ENCODE measurements at regions not wholly inside any gene's neighbourhood (a gene's known extent, or its start where the extent isn't known, plus 50 kb on each side); places are given as distances from the start of the nearest gene placed in this dataset.

DNA sequence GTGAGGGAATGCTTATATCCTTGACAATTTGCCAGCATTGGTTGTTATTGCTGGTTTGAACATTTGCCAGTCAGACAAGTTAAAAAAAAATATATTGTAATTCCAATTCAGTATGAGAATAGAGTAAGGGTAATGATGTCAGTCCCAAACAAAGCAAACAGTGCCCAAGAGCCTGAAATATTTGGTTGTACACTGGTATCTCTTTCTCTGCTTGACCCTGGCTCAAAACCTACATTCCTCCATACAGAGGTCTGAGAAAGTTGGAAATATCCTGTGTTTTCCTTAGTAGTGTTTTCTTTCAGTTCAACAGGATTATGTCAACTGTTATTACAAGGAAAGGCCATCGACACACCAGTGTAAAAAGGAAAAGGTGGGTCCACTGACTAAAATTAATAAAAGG lies 145.6 kb downstream of the MRPL39 start:
- Histone ChIP-seq H3K4me3 (ENCODE audit: insufficient read depth, low read length) (no peak overlapping the region), H3K4me1 (ENCODE audit: insufficient read depth, low read length) (peaks cover 3% of the 10 kb centered on the region), H4K20me1 (ENCODE audit: insufficient read depth, low read length) (no peaks in the 10 kb centered on the region), H3K4me2 (ENCODE audit: insufficient read depth, low read length) (no peak overlapping the region), H2AFZ (ENCODE audit: low read length) (no peak overlapping the region), H3K9me3 (ENCODE audit: low read depth, low read length) (no peaks in the 10 kb centered on the region), H3K27ac (ENCODE audit: low read depth, low read length) (no peak overlapping the region), H3K79me2 (ENCODE audit: insufficient read depth, low read length) (no peaks in the 10 kb centered on the region), H3K27me3 (ENCODE audit: insufficient read depth, low read length) (no peaks in the 10 kb centered on the region), H3K36me3 (ENCODE audit: insufficient read depth, low read length) (no peaks in the 10 kb centered on the region)
- TF ChIP-seq, protein P1, sequence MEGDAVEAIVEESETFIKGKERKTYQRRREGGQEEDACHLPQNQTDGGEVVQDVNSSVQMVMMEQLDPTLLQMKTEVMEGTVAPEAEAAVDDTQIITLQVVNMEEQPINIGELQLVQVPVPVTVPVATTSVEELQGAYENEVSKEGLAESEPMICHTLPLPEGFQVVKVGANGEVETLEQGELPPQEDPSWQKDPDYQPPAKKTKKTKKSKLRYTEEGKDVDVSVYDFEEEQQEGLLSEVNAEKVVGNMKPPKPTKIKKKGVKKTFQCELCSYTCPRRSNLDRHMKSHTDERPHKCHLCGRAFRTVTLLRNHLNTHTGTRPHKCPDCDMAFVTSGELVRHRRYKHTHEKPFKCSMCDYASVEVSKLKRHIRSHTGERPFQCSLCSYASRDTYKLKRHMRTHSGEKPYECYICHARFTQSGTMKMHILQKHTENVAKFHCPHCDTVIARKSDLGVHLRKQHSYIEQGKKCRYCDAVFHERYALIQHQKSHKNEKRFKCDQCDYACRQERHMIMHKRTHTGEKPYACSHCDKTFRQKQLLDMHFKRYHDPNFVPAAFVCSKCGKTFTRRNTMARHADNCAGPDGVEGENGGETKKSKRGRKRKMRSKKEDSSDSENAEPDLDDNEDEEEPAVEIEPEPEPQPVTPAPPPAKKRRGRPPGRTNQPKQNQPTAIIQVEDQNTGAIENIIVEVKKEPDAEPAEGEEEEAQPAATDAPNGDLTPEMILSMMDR (IDR thresholded peaks at IDR 0.05; ENCODE audit: extremely low read depth, low read depth, low read length) = no peak
- no peak for DNase-seq (ENCODE audit: insufficient read length, low spot score, missing footprints)

DNA sequence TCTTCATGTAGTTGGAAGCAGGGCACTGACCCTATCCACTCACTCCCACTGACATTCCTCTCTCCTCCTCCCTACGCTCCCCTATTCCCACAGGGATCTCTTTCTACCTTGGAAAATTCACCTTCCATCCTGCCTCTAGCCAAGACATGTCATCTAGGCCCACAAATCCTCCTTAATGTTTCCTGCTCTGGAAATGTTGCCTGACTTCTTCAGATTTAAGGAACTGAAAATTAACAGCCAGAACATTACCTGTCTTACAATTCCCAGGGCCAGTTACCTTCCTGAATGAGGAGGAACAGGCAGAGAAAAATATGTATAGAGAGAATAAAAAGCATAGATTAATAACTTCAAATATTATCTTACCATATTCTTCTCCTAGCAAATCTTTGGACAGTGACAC lies 147.3 kb downstream of the MRPL39 start:
- no peaks in the 10 kb centered on the region for H3K27me3 ChIP-seq (ENCODE audit: insufficient read depth, low read length)
- H3K79me2 ChIP-seq (ENCODE audit: insufficient read depth, low read length) = no peaks in the 10 kb centered on the region
- H3K27ac ChIP-seq (ENCODE audit: low read depth, low read length) = no peak overlapping the region
- TF ChIP-seq, protein P1 (IDR thresholded peaks at IDR 0.05; ENCODE audit: extremely low read depth, low read depth, low read length) = no peak
- no peaks in the 10 kb centered on the region for H3K9me3 ChIP-seq (ENCODE audit: low read depth, low read length)
- peaks cover 5% of the 10 kb centered on the region for H3K4me1 ChIP-seq (ENCODE audit: insufficient read depth, low read length)
- DNase-seq (ENCODE audit: insufficient read length, low spot score, missing footprints) = no peak
- no peak overlapping the region for H3K4me2 ChIP-seq (ENCODE audit: insufficient read depth, low read length)
- H2AFZ ChIP-seq (ENCODE audit: low read length) = no peak overlapping the region
- no peaks in the 10 kb centered on the region for H3K36me3 ChIP-seq (ENCODE audit: insufficient read depth, low read length)
- H3K4me3 ChIP-seq (ENCODE audit: insufficient read depth, low read length) = no peak overlapping the region
- no peaks in the 10 kb centered on the region for H4K20me1 ChIP-seq (ENCODE audit: insufficient read depth, low read length)

DNA sequence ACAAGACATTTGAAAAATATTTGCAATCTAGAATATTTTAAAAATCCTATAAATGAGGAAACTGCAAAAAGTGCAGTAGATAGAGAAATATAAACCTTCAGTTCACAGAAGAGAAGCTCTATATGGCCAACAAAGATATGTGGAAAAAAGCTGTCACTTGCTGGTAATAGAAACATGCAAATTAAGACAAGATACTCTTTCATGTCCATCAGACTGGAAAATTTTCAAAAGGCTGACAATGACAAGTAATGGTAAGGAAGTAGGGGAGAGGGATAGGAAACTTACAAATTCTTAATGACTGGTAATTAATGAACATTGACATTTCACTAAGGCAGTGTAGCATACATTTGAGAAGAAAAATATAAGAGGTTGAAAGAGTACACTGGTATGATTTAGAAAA lies 147.9 kb downstream of the MRPL39 start:
- H3K4me3 ChIP-seq (ENCODE audit: insufficient read depth, low read length) = no peak overlapping the region
- TF ChIP-seq, protein P1 (IDR thresholded peaks at IDR 0.05; ENCODE audit: extremely low read depth, low read depth, low read length) = no peak
- no peaks in the 10 kb centered on the region for H3K36me3 ChIP-seq (ENCODE audit: insufficient read depth, low read length)
- H2AFZ ChIP-seq (ENCODE audit: low read length) = no peak overlapping the region
- no peaks in the 10 kb centered on the region for H4K20me1 ChIP-seq (ENCODE audit: insufficient read depth, low read length)
- H3K27ac ChIP-seq (ENCODE audit: low read depth, low read length) = no peak overlapping the region
- no peaks in the 10 kb centered on the region for H3K9me3 ChIP-seq (ENCODE audit: low read depth, low read length)
- no peaks in the 10 kb centered on the region for H3K79me2 ChIP-seq (ENCODE audit: insufficient read depth, low read length)
- H3K4me2 ChIP-seq (ENCODE audit: insufficient read depth, low read length) = no peak overlapping the region
- H3K4me1 ChIP-seq (ENCODE audit: insufficient read depth, low read length) = peaks cover 5% of the 10 kb centered on the region
- DNase-seq (ENCODE audit: insufficient read length, low spot score, missing footprints) = no peak
- H3K27me3 ChIP-seq (ENCODE audit: insufficient read depth, low read length) = no peaks in the 10 kb centered on the region

DNA sequence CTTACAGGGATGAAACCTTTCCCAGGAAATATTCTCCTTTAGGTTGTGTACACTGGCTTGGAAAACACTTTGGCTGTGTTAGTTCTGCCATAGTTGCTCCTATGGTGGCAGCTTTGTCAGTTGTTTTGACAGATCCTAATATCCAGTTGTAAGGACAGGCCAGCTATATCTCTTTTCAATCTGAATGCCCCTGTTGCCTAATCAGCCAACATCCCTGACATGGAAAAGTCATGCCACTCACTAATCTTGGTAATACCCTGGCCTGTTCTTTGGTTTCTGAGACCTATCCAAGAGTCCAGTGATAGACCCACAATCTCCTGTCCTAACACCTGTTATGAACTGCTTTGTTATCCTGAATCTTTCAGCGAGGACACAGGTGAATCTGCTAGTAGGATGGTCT lies 148.8 kb downstream of the MRPL39 start:
- TF ChIP-seq, protein P1 (IDR thresholded peaks at IDR 0.05; ENCODE audit: extremely low read depth, low read depth, low read length) = no peak
- no peak overlapping the region for H3K4me3 ChIP-seq (ENCODE audit: insufficient read depth, low read length)
- no peak overlapping the region for H3K27ac ChIP-seq (ENCODE audit: low read depth, low read length)
- no peak overlapping the region for H3K4me2 ChIP-seq (ENCODE audit: insufficient read depth, low read length)
- no peaks in the 10 kb centered on the region for H4K20me1 ChIP-seq (ENCODE audit: insufficient read depth, low read length)
- peaks cover 9% of the 10 kb centered on the region for H3K4me1 ChIP-seq (ENCODE audit: insufficient read depth, low read length)
- no peak for DNase-seq (ENCODE audit: insufficient read length, low spot score, missing footprints)
- no peaks in the 10 kb centered on the region for H3K27me3 ChIP-seq (ENCODE audit: insufficient read depth, low read length)
- no peaks in the 10 kb centered on the region for H3K36me3 ChIP-seq (ENCODE audit: insufficient read depth, low read length)
- no peak overlapping the region for H2AFZ ChIP-seq (ENCODE audit: low read length)
- H3K9me3 ChIP-seq (ENCODE audit: low read depth, low read length) = no peaks in the 10 kb centered on the region
- no peaks in the 10 kb centered on the region for H3K79me2 ChIP-seq (ENCODE audit: insufficient read depth, low read length)
